Lung microvascular endothelial cell (primary cell): ENCODE measurements at regions not wholly inside any gene's neighbourhood (a gene's known extent, or its start where the extent isn't known, plus 50 kb on each side); places are given as distances from the start of the nearest gene placed in this dataset.
"Not testable (repeated sequence)": the region's sequence is repeated elsewhere in the genome, so short reads cannot be mapped to it uniquely, and the experiment has no call there.

Source experiments
- DNase-seq, 2 donors: peaks; one replicate each; pipeline versions ENCODE4 v3.0.0 to v3.0.0-alpha.2; 2010; ENCODE audit warnings: low read depth in 2 of 2

GRCh38 chrX:74180716-74181115 is 123.3 kb upstream of the ZCCHC13 start:
- DNase-seq: no peak

GRCh38 chrX:74179990-74180389 is 124.0 kb upstream of the ZCCHC13 start:
- peak in 1 of 2 donors; percentile 10 for DNase-seq

- no peak for DNase-seq
These were observed 124.5 kb upstream of the ZCCHC13 start for GRCh38 chrX:74179499-74179898.

- DNase-seq: no peak
These were observed 124.9 kb upstream of the ZCCHC13 start for GRCh38 chrX:74179071-74179470.

GRCh38 chrX:74178536-74178935 is 125.4 kb upstream of the ZCCHC13 start:
- no peak for DNase-seq

GRCh38 chrX:74171465-74171864 is 132.5 kb upstream of the ZCCHC13 start:
- DNase-seq: no peak

GRCh38 chrX:74162199-74162598 is 141.8 kb upstream of the ZCCHC13 start:
- DNase-seq: no peak

- DNase-seq: no peak
These were observed 143.2 kb upstream of the ZCCHC13 start for GRCh38 chrX:74160816-74161215.

GRCh38 chrX:74160358-74160757 is 143.6 kb upstream of the ZCCHC13 start:
- DNase-seq: no peak

GRCh38 chrX:74147439-74147838 is 156.5 kb upstream of the ZCCHC13 start:
- DNase-seq: no peak

- DNase-seq: no peak
These were observed 165.0 kb upstream of the ZCCHC13 start for GRCh38 chrX:74138943-74139342.

- peak; percentile 68 to 81 for DNase-seq
These were observed 170.7 kb upstream of the ZCCHC13 start for GRCh38 chrX:74133156-74133796.

- DNase-seq: no peak
These were observed 171.7 kb upstream of the ZCCHC13 start for GRCh38 chrX:74132280-74132679.

- peak; percentile 2 to 53 for DNase-seq
These were observed 184.7 kb upstream of the ZCCHC13 start for GRCh38 chrX:74119016-74119910.

- no peak for DNase-seq
These were observed 185.7 kb upstream of the ZCCHC13 start for GRCh38 chrX:74117962-74118902.

- no peak for DNase-seq
These were observed 192.7 kb upstream of the ZCCHC13 start for GRCh38 chrX:74111245-74111644.

- no peak for DNase-seq
These were observed 196.3 kb upstream of the ZCCHC13 start for GRCh38 chrX:74107666-74108065.

- DNase-seq: no peak
These were observed 199.5 kb upstream of the ZCCHC13 start for GRCh38 chrX:74104356-74105015.

GRCh38 chrX:74098407-74098806 is 205.6 kb upstream of the ZCCHC13 start:
- not testable (repeated sequence) for DNase-seq

- no peak for DNase-seq
These were observed 213.9 kb upstream of the ZCCHC13 start for GRCh38 chrX:74090049-74090448.

GRCh38 chrX:74085642-74086236 is 218.2 kb upstream of the ZCCHC13 start:
- DNase-seq: no peak
